Lower leg skin (tissue), 4 donors: ENCODE measurements at regions not wholly inside any gene's neighbourhood (a gene's known extent, or its start where the extent isn't known, plus 50 kb on each side); places are given as distances from the start of the nearest gene placed in this dataset.

Source experiments
- DNase-seq, 2 donors: peaks; one replicate each; pipeline ENCODE4 v3.0.0-alpha.2; 2019; ENCODE audit warnings: low spot score in 2 of 2
- H3K4me3 ChIP-seq: fragments of 200-600 bp; sonication (generic); 2 replicates; pipeline ENCODE4 v1.5.1; 2017; ENCODE audit warnings: mild to moderate bottlenecking, low read depth; ENCODE audit not compliant: poor library complexity, severe bottlenecking
- POLR2A ChIP-seq, 2 donors: fragments of 450-650 bp; IDR thresholded peaks; one replicate each; pipeline ENCODE4 v1.6.1; 2016 to 2017; ENCODE audit warnings: antibody characterized with exemption in 2 of 2, mild to moderate bottlenecking in 1 of 2, moderate library complexity in 1 of 2
- WGBS, 2 donors: methylation state at CpG; one replicate each; pipeline ENCODE4 v1.1.5; 2018; 5-methylcytosine and 5-hydroxymethylcytosine counted together
- intact Hi-C: fragments of 100-400 bp; cut with DNase I; formaldehyde crosslinking; loops from one replicate; pipeline ENCODE4 v1.15.0; 2023; ENCODE audit warnings: low total_unique reads
- TF ChIP-seq, protein P1 (sequence below), 3 donors: fragments of 450-650 bp; IDR thresholded peaks; one replicate each; pipeline ENCODE4 v1.5.1; 2016; ENCODE audit warnings: antibody characterized with exemption in 3 of 3, mild to moderate bottlenecking in 3 of 3, moderate library complexity in 2 of 3

DNA sequence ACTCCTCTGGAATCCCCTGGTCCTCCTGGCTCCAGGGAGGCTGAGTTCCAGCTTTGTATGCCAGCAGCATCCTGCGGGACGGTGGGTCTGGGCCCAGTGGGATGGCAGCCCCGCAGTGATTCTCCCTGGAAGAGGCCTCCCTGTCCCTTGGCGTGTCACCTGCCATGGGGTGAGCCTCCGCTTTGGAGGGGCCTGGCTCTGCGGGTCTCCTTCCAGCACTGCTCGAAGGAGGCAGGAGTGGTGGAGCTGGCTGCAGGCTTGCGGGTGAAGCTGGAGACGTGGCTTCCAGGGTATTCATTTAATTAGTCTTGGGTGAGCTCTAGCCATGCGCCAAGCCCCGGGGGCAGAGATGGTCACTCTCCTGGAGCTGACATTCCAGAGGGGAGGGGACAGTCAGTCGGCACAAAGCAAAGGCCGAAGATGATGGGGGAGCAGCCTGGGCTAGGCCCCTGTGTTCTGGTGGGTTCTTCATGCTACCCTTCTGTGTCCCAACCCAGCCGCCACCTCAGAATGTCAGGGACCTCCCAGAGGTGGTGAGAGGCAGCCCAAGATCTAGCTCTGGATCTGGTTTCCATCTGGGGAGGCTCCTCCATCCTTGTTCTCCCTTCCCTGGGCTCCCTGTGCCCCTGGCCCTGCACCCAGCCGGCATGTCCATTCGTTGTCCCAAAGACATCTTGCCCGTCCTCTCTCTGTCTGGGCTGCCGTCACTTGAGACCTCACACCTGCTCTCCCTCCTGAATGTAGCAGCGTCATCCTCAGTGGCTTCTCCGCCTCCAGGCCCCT is 1332.5 kb downstream of the BRD1 start:
- intact Hi-C loops: no loop called here
- 81 to 82% methylated on average over 20 of the region's 20 CpGs for WGBS, 2 donors
- TF ChIP-seq, protein P1, sequence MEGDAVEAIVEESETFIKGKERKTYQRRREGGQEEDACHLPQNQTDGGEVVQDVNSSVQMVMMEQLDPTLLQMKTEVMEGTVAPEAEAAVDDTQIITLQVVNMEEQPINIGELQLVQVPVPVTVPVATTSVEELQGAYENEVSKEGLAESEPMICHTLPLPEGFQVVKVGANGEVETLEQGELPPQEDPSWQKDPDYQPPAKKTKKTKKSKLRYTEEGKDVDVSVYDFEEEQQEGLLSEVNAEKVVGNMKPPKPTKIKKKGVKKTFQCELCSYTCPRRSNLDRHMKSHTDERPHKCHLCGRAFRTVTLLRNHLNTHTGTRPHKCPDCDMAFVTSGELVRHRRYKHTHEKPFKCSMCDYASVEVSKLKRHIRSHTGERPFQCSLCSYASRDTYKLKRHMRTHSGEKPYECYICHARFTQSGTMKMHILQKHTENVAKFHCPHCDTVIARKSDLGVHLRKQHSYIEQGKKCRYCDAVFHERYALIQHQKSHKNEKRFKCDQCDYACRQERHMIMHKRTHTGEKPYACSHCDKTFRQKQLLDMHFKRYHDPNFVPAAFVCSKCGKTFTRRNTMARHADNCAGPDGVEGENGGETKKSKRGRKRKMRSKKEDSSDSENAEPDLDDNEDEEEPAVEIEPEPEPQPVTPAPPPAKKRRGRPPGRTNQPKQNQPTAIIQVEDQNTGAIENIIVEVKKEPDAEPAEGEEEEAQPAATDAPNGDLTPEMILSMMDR (IDR thresholded peaks at IDR 0.05): no peak
- TF ChIP-seq POLR2A (IDR thresholded peaks at IDR 0.05): no peak
- DNase-seq: peak in 1 of 2 donors; percentile 81
- no peak overlapping the region for H3K4me3 ChIP-seq

DNA sequence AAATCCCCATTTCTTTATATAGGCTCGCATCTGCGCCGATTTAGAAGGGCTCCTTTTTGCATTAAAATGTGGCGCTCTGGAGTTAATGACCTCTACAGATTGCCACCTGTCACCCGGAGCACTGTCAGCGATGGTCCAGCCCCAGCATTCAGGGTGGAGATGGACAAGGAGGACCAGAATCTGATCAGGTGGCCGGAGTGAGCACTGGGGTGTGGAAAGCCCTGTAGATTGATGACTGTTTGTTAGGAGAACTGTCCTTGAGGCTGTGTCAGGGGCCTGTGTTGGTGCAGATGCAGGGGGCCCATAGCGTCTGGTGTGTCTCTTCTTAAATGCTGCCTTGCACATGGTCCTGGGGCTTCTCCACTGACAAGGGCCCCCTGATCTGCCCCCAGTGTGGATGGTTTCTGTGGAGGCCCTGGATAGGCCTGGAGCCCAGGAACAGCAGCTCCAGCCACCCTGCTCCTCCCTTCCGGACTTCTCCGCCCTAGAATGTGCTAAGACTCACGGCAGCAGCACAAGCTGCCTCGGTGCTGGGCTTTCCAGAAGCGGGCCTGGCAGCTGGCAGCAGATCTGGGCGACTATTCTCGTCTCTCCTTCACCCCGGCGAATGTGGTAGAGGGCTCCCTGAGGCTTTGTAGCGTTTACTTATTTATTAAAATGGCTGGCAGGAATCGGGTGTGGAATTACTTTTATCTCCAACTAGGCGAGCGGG is 1333.3 kb downstream of the BRD1 start:
- DNase-seq: peak in 1 of 2 donors; percentile 78
- TF ChIP-seq, protein P1 (IDR thresholded peaks at IDR 0.05): no peak
- no peak for TF ChIP-seq POLR2A (IDR thresholded peaks at IDR 0.05)
- 69% methylated on average over 21 of the region's 21 CpGs for WGBS, 2 donors
- intact Hi-C loops: no loop called here
- H3K4me3 ChIP-seq: no peak overlapping the region

DNA sequence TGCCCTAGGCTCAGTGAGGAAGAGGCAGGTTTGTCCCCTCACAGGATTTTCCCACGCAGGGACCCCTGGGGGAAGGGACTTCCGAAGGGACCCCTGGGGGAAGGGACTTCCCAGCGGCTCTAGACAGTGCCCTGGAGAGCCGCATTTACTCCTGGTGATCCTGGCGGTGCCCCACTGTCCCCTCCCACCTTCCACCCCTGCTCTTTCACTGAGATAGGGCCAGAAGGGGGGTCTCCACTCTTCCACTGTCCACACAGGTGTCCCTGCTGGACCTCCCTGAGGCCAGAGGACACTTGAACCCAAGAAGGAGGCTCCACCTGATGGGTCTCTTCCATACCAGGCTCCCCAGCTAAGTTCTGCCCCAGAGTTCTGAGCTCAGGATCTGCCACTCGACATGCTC is 1333.9 kb downstream of the BRD1 start:
- no peak overlapping the region for H3K4me3 ChIP-seq
- intact Hi-C loops: no loop called here
- 78 to 85% methylated on average over 6 of the region's 6 CpGs for WGBS, 2 donors
- no peak for TF ChIP-seq POLR2A (IDR thresholded peaks at IDR 0.05)
- TF ChIP-seq, protein P1 (IDR thresholded peaks at IDR 0.05): no peak
- peak in 1 of 2 donors; percentile 56 for DNase-seq

DNA sequence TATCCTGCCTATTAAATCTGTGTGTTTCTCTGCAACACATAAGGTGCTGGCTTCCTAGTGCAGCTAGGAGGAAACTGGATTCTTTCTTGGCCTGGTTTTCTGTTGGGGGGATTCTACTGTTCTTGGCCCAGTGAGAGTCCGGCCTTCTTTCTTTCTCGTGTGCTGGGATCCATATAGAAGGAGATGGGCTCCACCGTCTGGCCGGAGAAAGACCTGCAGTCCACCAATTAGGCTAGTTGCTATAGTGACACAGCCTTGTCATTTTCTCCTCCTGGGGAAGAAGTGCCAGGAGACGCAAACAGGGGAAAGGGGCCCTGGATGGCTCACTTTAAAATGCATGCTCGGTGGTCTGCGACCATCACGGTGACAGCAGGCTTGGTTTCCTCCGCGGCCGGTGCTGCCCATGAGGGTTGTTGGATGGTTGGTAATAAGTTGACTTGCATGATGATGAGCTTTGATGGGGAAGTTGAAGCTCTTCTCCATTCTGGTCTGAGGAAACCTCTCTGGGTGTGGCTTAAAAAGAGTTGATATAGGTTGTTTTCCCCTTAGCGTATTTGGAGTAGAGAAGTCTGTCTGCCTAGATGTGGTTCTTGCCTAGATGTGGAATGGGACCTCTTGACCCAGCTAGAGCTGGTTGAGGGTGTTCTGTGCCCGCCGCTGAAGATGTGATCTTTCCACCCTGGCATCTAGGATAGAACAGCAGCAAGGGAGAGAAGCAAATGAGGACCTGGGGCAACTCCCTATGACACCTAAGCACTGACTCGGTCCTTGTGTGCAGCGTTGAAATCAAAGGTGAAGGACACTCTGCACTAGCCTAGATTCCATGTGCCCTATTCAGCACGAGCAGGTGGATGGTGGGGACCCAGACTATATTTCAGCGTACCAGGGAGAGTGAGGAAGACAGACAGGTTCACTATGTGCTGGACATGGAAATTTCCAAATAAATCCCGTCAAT is 1335.0 kb downstream of the BRD1 start:
- peak; percentile 54 to 90 for DNase-seq
- H3K4me3 ChIP-seq: no peak overlapping the region
- intact Hi-C loops: no loop called here
- WGBS, 2 donors: 37 to 40% methylated on average over 19 of the region's 19 CpGs
- TF ChIP-seq, protein P1 (IDR thresholded peaks at IDR 0.05): peak in 1 of 3 donors; percentile 23
- TF ChIP-seq POLR2A (IDR thresholded peaks at IDR 0.05): no peak

DNA sequence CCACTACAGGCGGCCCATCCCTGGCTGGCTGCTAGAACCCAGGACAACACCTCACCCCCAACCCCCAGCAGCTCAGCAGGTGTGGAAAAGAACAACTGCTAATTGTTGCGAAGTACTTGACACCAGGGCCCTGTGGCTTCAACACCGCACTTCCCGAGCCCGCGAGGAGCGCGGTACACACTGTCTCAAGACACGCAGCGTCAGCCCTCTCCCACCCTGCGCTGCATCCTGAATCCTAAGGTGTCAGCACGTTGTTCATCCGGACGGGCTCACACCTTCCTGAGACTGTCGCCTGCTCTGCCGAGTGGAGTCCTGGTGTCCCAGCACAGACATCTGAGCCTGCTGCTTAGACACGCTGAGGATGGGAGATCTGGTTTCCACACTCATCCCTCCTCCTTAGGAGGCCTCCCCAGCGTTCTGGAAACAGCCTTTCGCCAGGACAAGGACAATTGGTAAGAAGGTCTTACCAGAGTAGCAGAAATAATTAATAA is 1336.2 kb downstream of the BRD1 start:
- TF ChIP-seq, protein P1 (IDR thresholded peaks at IDR 0.05): no peak
- TF ChIP-seq POLR2A (IDR thresholded peaks at IDR 0.05): no peak
- 37 to 55% methylated on average over 19 of the region's 19 CpGs for WGBS, 2 donors
- H3K4me3 ChIP-seq: no peak overlapping the region
- intact Hi-C loops: no loop called here
- peak; percentile 35 to 85 for DNase-seq
